H1 (cell line): ENCODE measurements at regions not wholly inside any gene's neighbourhood (a gene's known extent, or its start where the extent isn't known, plus 50 kb on each side); places are given as distances from the start of the nearest gene placed in this dataset.

Experiments used
- CTCF ChIA-PET: fragments of 300-600 bp; sonication (Branson Sonifier 250); formaldehyde crosslinking; loops from one replicate; lab custom pipeline; 2021; ENCODE audit not compliant: partially characterized antibody; lab: Charles Lee
- POLR2A ChIA-PET: fragments of 300-600 bp; sonication (Branson Sonifier 250); formaldehyde crosslinking; loops from one replicate; lab custom pipeline; 2021; ENCODE audit warnings: inconsistent platforms; ENCODE audit not compliant: partially characterized antibody; lab: Charles Lee
- DNase-seq, 2 experiments: peaks; one replicate each; pipeline versions ENCODE4 v3.0.0 to v3.0.0-alpha.2; 2010 to 2022; ENCODE audit warnings: low spot score in 2 of 2, low read depth in 1 of 2, mixed read lengths in 1 of 2
- FAIRE-seq: peaks from 2 replicates; lab custom pipeline; 2011; peaks lifted over from hg19 to GRCh38; lab: Jason Lieb, UNC
- H2AFZ ChIP-seq: 2 replicates; pipeline ENCODE4 v1.8.1; 2012; ENCODE audit warnings: low read length, inconsistent platforms
- H2AK5ac ChIP-seq: 2 replicates; pipeline ENCODE4 v1.6.1; 2013; ENCODE audit warnings: low read depth, low read length
- H2BK120ac ChIP-seq: replicated peaks from 2 replicates; pipeline ENCODE3; 2013; ENCODE audit warnings: low read depth, low read length, inconsistent platforms
- H2BK12ac ChIP-seq: 2 replicates; pipeline ENCODE4 v1.6.1; 2013; ENCODE audit warnings: low read depth, low read length
- H2BK15ac ChIP-seq: 2 replicates; pipeline ENCODE4 v1.6.1; 2013; ENCODE audit warnings: low read length
- H2BK20ac ChIP-seq: 2 replicates; pipeline ENCODE4 v1.6.1; 2013; ENCODE audit warnings: low read length
- H2BK5ac ChIP-seq: 2 replicates; pipeline ENCODE4 v1.6.1; 2013; ENCODE audit warnings: low read depth, low read length
- H3K14ac ChIP-seq: 2 replicates; pipeline ENCODE4 v1.6.1; 2013; ENCODE audit warnings: inconsistent platforms; ENCODE audit not compliant: insufficient read length
- H3K18ac ChIP-seq: 2 replicates; pipeline ENCODE4 v1.6.1; 2013; ENCODE audit warnings: low read length; ENCODE audit errors: extremely low read depth
- H3K23ac ChIP-seq: 2 replicates; pipeline ENCODE4 v1.6.1; 2013; ENCODE audit warnings: inconsistent platforms; ENCODE audit not compliant: insufficient read length
- H3K23me2 ChIP-seq: 2 replicates; pipeline ENCODE4 v1.6.1; 2013; ENCODE audit warnings: low read depth, low read length
- H3K27ac ChIP-seq: 2 replicates; pipeline ENCODE4 v1.6.1; 2011; ENCODE audit warnings: low read depth, low read length, inconsistent platforms
- H3K27me3 ChIP-seq, 4 experiments: replicated peaks in 1 of 4; 1 replicate in 1 of 4; 2 replicates in 3 of 4; pipeline versions ENCODE4 v1.6.1 to v1.8.1; 2011 to 2013; ENCODE audit warnings: low read length in 3 of 4, mild to moderate bottlenecking in 3 of 4, inconsistent platforms in 2 of 4, mixed read lengths in 2 of 4, moderate library complexity in 1 of 4; ENCODE audit not compliant: control insufficient read depth in 3 of 4, insufficient read depth in 3 of 4; ENCODE audit errors: extremely low read depth in 1 of 4
- H3K36me3 ChIP-seq, 4 experiments: 2 replicates each; pipeline versions ENCODE4 v1.6.1 to v1.8.1; 2011 to 2013; ENCODE audit warnings: mild to moderate bottlenecking in 4 of 4, low read length in 3 of 4, moderate library complexity in 2 of 4, control low read depth in 1 of 4, inconsistent platforms in 1 of 4; ENCODE audit not compliant: insufficient read depth in 4 of 4, control insufficient read depth in 2 of 4
- H3K4ac ChIP-seq: replicated peaks from 2 replicates; pipeline ENCODE3; 2013; ENCODE audit warnings: low read length, low read depth, mixed read lengths, inconsistent platforms; ENCODE audit not compliant: insufficient read length
- H3K4me1 ChIP-seq, 4 experiments: replicated peaks in 1 of 4; 1 replicate in 1 of 4; 2 replicates in 3 of 4; pipeline versions ENCODE4 v1.6.1 to v1.8.1; 2011 to 2013; ENCODE audit warnings: low read length in 3 of 4, inconsistent platforms in 2 of 4, mixed read lengths in 1 of 4; ENCODE audit not compliant: insufficient read depth in 4 of 4, control insufficient read depth in 3 of 4
- H3K4me2 ChIP-seq, 2 experiments: 2 replicates each; pipeline versions ENCODE4 v1.6.1 to v1.8.1; 2011 to 2013; ENCODE audit warnings: low read depth in 2 of 2, low read length in 2 of 2, control low read depth in 1 of 2, inconsistent platforms in 1 of 2, mild to moderate bottlenecking in 1 of 2; ENCODE audit not compliant: insufficient read depth in 1 of 2
- H3K4me3 ChIP-seq, 4 experiments: fragments of 200-600, 300-600 bp in 1 of 4; sonication (generic), shearing (Covaris generic), sonication (Bioruptor Twin) in 1 of 4; 2 replicates each; pipeline versions ENCODE4 v1.5.1 to v1.8.1; 2011 to 2016; ENCODE audit warnings: low read length in 4 of 4, low read depth in 3 of 4, control low read depth in 2 of 4, inconsistent platforms in 2 of 4, mild to moderate bottlenecking in 2 of 4, mixed read lengths in 1 of 4, moderate library complexity in 1 of 4; ENCODE audit not compliant: insufficient read depth in 2 of 4; ENCODE audit errors: extremely low read depth in 1 of 4
- H3K56ac ChIP-seq: replicated peaks from 2 replicates; pipeline ENCODE3; 2013; ENCODE audit warnings: low read depth, mild to moderate bottlenecking, mixed read lengths, low read length, inconsistent platforms; ENCODE audit not compliant: insufficient read length
- H3K79me1 ChIP-seq: 2 replicates; pipeline ENCODE4 v1.6.1; 2013; ENCODE audit warnings: low read depth, low read length, control low read depth
- H3K79me2 ChIP-seq, 2 experiments: 2 replicates each; pipeline versions ENCODE4 v1.6.1 to v1.8.1; 2012 to 2013; ENCODE audit warnings: low read length in 2 of 2, mild to moderate bottlenecking in 2 of 2, inconsistent platforms in 1 of 2; ENCODE audit not compliant: insufficient read depth in 2 of 2, control insufficient read depth in 1 of 2
- H3K9ac ChIP-seq, 4 experiments: replicated peaks in 1 of 4; 1 replicate in 1 of 4; 2 replicates in 3 of 4; pipeline versions ENCODE4 v1.6.1 to v1.8.1; 2011 to 2013; ENCODE audit warnings: low read depth in 3 of 4, low read length in 3 of 4, control low read depth in 2 of 4, mild to moderate bottlenecking in 2 of 4, moderate library complexity in 2 of 4, inconsistent platforms in 1 of 4; ENCODE audit errors: extremely low read depth in 1 of 4
- H3K9me3 ChIP-seq, 2 experiments: 2 replicates each; pipeline versions ENCODE4 v1.6.1 to v1.8.1; 2012 to 2013; ENCODE audit warnings: mild to moderate bottlenecking in 2 of 2, moderate library complexity in 2 of 2, control low read depth in 1 of 2, inconsistent platforms in 1 of 2, low read depth in 1 of 2, low read length in 1 of 2, mixed read lengths in 1 of 2; ENCODE audit not compliant: insufficient read depth in 2 of 2
- H4K20me1 ChIP-seq, 2 experiments: replicated peaks in 1 of 2; 2 replicates each; pipeline versions ENCODE3 to v1.8.1; 2011 to 2013; ENCODE audit warnings: inconsistent platforms in 2 of 2, low read length in 2 of 2, mild to moderate bottlenecking in 1 of 2; ENCODE audit not compliant: insufficient read depth in 2 of 2, control insufficient read depth in 1 of 2
- H4K5ac ChIP-seq: 2 replicates; pipeline ENCODE4 v1.6.1; 2013; ENCODE audit warnings: low read length, low read depth, mixed read lengths, inconsistent platforms; ENCODE audit not compliant: insufficient read length
- H4K8ac ChIP-seq: 2 replicates; pipeline ENCODE4 v1.8.0; 2013; ENCODE audit warnings: mild to moderate bottlenecking, moderate library complexity, low read length, inconsistent platforms; ENCODE audit not compliant: insufficient read depth; ENCODE audit errors: extremely low read depth
- H4K91ac ChIP-seq: replicated peaks from 2 replicates; pipeline ENCODE3; 2013; ENCODE audit warnings: low read length, mixed read lengths, inconsistent platforms; ENCODE audit not compliant: insufficient read length
- CHD1 ChIP-seq: IDR thresholded peaks from 2 replicates; pipeline ENCODE4 v1.6.1; 2012; ENCODE audit warnings: low read depth, low read length, improper control_type of control experiment
- EZH2 ChIP-seq: fragments of 200-600 bp; sonication (generic); IDR thresholded peaks from 2 replicates; pipeline ENCODE4 v1.7.1; 2012; ENCODE audit warnings: low read depth, mild to moderate bottlenecking, moderate library complexity, low read length, inconsistent platforms; ENCODE audit not compliant: severe bottlenecking
- RFX5 ChIP-seq: IDR thresholded peaks from 2 replicates; pipeline ENCODE4 v1.6.1; 2011; ENCODE audit warnings: low read depth, low read length, improper control_type of control experiment, borderline replicate concordance
- SP4 ChIP-seq: IDR thresholded peaks from 2 replicates; pipeline ENCODE4 v1.6.1; 2012; ENCODE audit warnings: low read length, inconsistent platforms
- TEAD4 ChIP-seq: IDR thresholded peaks from 2 replicates; pipeline ENCODE4 v1.6.1; 2012; ENCODE audit warnings: low read depth, low read length, inconsistent platforms, mixed read lengths
- WGBS, 2 experiments: shearing (Covaris generic) in 1 of 2; methylation state at CpG; one replicate each; pipeline versions ENCODE4 v1.1.6 to v1.1.7; 2013 to 2015; ENCODE audit warnings: low lambda C conversion rate in 2 of 2, mixed read lengths in 2 of 2, inconsistent platforms in 1 of 2, low coverage in 1 of 2, missing lambda C conversion rate in 1 of 2; ENCODE audit not compliant: insufficient replicate concordance in 2 of 2, insufficient coverage in 1 of 2, insufficient read length in 1 of 2; ENCODE audit errors: extremely low coverage in 1 of 2, missing lambda C conversion rate in 1 of 2; 5-methylcytosine and 5-hydroxymethylcytosine counted together

GRCh38 chr15:97654481-97655076, 305.9 kb upstream of the ARRDC4 start:
- CTCF ChIA-PET = no interaction called here
- WGBS, 2 experiments = 38% methylated on average over 6 of the region's 7 CpGs; no CpG with 5 or more reads in 1 of the 2 experiments
- no peak overlapping the region for H2BK120ac ChIP-seq
- H2BK20ac ChIP-seq = no peak overlapping the region
- no peak for DNase-seq
- H3K14ac ChIP-seq = no peak overlapping the region
- POLR2A ChIA-PET = no interaction called here
- H2AK5ac ChIP-seq = no peak overlapping the region
- H2BK5ac ChIP-seq = no peak overlapping the region
- no peaks in the 10 kb centered on the region for H3K79me1 ChIP-seq
- no peaks in the 10 kb centered on the region for H4K20me1 ChIP-seq
- H3K4me3 ChIP-seq = peak overlapping the region in 1 of 4 experiments; percentile 9; a peak in 1 of 8 replicates
- H3K27ac ChIP-seq = no peak overlapping the region
- no peak overlapping the region for H3K18ac ChIP-seq
- peaks cover 0 to 15% (median 13%) of the 10 kb centered on the region in 4 experiments; a peak in 6 of 7 replicates for H3K27me3 ChIP-seq
- H2BK12ac ChIP-seq = no peak overlapping the region
- no peaks in the 10 kb centered on the region for H3K79me2 ChIP-seq
- no peak overlapping the region for H3K9ac ChIP-seq
- peaks cover 0 to 10% (median 3%) of the 10 kb centered on the region in 4 experiments; a peak in 3 of 7 replicates for H3K4me1 ChIP-seq
- peak overlapping the region; percentile 37 to 42; a peak in 2 of 4 replicates for H3K4me2 ChIP-seq
- no peak overlapping the region for H4K8ac ChIP-seq
- H3K23me2 ChIP-seq = peaks cover 6% of the 10 kb centered on the region; the same call in 1 of the 2 replicates
- no peak overlapping the region for H4K5ac ChIP-seq
- no peak for FAIRE-seq
- no peak overlapping the region for H3K56ac ChIP-seq
- H3K4ac ChIP-seq = no peak overlapping the region
- no peak overlapping the region for H4K91ac ChIP-seq
- no peak overlapping the region for H3K23ac ChIP-seq
- H3K36me3 ChIP-seq = no peaks in the 10 kb centered on the region
- H3K9me3 ChIP-seq = no peaks in the 10 kb centered on the region
- H2BK15ac ChIP-seq = no peak overlapping the region
- no peak overlapping the region for H2AFZ ChIP-seq
- TF ChIP-seq EZH2 (no peak), SP4 (no peak), RFX5 (no peak), TEAD4 (no peak), CHD1 (no peak)
- TF ChIP-seq, all 59 proteins: peak for 0
